Keratinocyte (primary cell): ENCODE measurements at regions not wholly inside any gene's neighbourhood (a gene's known extent, or its start where the extent isn't known, plus 50 kb on each side); places are given as distances from the start of the nearest gene placed in this dataset.
"Not testable (repeated sequence)": the region's sequence is repeated elsewhere in the genome, so short reads cannot be mapped to it uniquely, and the experiment has no call there.

ENCODE experiments used
- EZH2 ChIP-seq: IDR thresholded peaks from one replicate; pipeline ENCODE4 v1.6.1; 2012; ENCODE audit warnings: inconsistent platforms, mild to moderate bottlenecking, low read length, moderate library complexity
- TF ChIP-seq, protein P1 (sequence below), 3 experiments: IDR thresholded peaks in 1 of 3; conservative IDR thresholded peaks in 1 of 3; optimal IDR thresholded peaks in 1 of 3; 2 replicates in 2 of 3; 3 replicates in 1 of 3; pipeline versions ENCODE3 to v1.5.1; 2011; ENCODE audit warnings: low read length in 3 of 3, mild to moderate bottlenecking in 3 of 3, moderate library complexity in 2 of 3, control low read depth in 1 of 3, inconsistent platforms in 1 of 3; ENCODE audit not compliant: insufficient read depth in 2 of 3; ENCODE audit errors: extremely low read depth in 1 of 3

DNA sequence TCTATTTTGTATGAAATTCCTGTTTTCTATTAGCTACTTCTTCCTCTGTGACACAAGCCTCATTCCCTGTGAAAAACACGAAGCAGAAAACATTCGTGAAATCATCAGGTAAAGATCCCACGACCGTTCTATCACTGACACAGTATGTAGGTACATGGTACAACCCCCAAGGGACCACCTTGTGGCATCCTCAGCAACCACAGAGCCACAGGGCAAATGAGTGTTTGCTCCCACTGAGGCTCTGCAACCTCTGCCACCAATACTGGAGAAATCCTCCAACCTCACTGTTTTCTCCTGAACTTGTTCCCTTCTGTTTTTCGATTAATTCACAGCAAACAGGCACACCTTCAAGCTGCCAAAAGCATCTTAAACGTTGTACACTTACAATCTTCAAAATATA lies 83.7 kb upstream of the FBXO28 start:
- TF ChIP-seq, protein P1, sequence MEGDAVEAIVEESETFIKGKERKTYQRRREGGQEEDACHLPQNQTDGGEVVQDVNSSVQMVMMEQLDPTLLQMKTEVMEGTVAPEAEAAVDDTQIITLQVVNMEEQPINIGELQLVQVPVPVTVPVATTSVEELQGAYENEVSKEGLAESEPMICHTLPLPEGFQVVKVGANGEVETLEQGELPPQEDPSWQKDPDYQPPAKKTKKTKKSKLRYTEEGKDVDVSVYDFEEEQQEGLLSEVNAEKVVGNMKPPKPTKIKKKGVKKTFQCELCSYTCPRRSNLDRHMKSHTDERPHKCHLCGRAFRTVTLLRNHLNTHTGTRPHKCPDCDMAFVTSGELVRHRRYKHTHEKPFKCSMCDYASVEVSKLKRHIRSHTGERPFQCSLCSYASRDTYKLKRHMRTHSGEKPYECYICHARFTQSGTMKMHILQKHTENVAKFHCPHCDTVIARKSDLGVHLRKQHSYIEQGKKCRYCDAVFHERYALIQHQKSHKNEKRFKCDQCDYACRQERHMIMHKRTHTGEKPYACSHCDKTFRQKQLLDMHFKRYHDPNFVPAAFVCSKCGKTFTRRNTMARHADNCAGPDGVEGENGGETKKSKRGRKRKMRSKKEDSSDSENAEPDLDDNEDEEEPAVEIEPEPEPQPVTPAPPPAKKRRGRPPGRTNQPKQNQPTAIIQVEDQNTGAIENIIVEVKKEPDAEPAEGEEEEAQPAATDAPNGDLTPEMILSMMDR (optimal IDR thresholded peaks at IDR 0.05 in 1 of 3, IDR thresholded peaks at IDR 0.05 in 1 of 3, conservative IDR thresholded peaks at IDR 0.05 in 1 of 3; ENCODE audit: extremely low read depth in 1 of 3, insufficient read depth in 2 of 3, low read length in 3 of 3): not testable (repeated sequence)
- TF ChIP-seq EZH2: not testable (repeated sequence)
